ENCODE measurements at regions not wholly inside any gene's neighbourhood (a gene's known extent, or its start where the extent isn't known, plus 50 kb on each side); places are given as distances from the start of the nearest gene placed in this dataset.

DNA sequence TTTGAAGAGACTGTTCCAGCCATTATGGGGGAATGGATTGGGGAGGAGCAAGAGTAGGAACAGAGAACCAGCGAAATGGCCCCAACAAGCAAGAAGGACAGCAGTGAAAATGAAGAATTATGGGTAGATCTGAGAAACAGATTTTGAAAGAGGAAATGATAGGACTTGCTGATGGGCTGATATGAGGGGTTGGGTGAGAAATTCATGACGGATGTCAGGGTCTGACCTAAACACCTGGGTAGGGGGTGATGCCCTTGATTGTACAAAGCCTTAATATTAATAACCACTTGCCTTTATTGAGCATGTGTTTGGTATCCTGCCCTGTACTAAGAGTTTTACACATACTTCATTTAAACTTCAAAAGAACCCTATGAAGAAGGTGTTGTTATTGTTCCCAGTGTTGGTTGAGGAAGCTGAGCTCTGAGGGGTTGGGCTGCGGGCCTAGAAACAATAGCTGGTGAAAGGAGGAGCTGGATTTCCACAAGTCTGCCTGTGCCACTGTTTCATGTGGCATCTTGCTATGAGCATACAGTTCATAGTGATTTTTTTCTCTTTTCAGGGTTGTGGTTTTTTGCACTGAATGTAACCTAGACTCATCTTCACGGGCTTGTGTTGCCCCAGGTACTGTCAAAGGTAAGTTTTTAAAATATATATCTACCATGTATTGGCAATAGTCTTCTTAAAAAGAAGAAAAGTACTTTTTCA, 61.1 kb upstream of the TNRC6B start:
- TF ChIP-seq, protein P1, sequence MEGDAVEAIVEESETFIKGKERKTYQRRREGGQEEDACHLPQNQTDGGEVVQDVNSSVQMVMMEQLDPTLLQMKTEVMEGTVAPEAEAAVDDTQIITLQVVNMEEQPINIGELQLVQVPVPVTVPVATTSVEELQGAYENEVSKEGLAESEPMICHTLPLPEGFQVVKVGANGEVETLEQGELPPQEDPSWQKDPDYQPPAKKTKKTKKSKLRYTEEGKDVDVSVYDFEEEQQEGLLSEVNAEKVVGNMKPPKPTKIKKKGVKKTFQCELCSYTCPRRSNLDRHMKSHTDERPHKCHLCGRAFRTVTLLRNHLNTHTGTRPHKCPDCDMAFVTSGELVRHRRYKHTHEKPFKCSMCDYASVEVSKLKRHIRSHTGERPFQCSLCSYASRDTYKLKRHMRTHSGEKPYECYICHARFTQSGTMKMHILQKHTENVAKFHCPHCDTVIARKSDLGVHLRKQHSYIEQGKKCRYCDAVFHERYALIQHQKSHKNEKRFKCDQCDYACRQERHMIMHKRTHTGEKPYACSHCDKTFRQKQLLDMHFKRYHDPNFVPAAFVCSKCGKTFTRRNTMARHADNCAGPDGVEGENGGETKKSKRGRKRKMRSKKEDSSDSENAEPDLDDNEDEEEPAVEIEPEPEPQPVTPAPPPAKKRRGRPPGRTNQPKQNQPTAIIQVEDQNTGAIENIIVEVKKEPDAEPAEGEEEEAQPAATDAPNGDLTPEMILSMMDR (IDR thresholded peaks at IDR 0.05), result no peak
- TF ChIP-seq POLR2A (IDR thresholded peaks at IDR 0.05), result no peak
